CD4-positive, alpha-beta T cell treated with Interleukin-12 subunit alpha and Interleukin-12 subunit beta, for 1 hour (primary cell): ENCODE measurements at regions not wholly inside any gene's neighbourhood (a gene's known extent, or its start where the extent isn't known, plus 50 kb on each side); places are given as distances from the start of the nearest gene placed in this dataset.

Source experiments
- DNase-seq: peaks from one replicate; pipeline ENCODE4 v3.0.0-alpha.2; 2020

DNA sequence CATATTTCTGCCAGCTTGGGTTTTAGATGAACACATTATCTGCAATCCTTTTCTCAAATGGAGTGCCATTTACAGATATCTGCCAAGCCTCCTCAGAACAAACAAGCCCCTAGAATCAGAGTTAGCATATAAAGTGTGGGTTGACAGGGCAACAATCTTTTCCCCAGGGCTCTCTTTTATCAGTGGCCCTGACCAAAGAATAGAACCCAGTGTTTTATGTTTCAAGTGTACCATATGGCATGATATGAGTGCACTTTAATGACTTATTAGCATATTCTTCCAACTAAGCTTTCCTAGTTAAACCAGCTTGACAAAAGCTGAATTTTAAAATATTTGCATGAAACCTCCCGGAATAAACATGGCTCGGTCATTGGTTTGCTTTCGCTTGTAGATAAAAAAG is 57.3 kb downstream of the EVX1 start:
- no peak for DNase-seq

GRCh38 chr7:27300421-27300820 is 57.8 kb downstream of the EVX1 start:
- DNase-seq, result no peak

DNA sequence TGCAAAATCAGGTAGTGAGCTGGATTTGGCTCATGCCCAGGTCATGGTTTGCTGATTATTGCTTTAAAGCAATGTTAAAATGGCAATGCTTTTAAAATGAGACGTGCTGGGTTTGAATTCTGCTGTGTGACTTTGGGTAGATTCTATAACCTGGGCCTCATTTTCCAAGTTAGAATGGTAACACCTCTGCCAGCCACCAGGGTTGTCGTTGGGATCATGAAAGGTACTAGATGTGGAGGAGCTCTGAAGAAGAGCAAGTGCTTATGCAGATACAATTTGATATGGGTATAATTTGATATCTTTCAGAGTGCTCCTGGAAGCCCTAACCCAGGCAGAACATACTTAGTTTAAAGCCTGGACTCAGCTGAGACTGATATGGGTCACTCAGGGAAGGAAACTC is 60.0 kb downstream of the EVX1 start:
- DNase-seq, result no peak

- DNase-seq, result no peak
Observed at GRCh38 chr7:27303026-27303425, 60.4 kb downstream of the EVX1 start.

GRCh38 chr7:27305854-27306253 is 63.3 kb downstream of the EVX1 start:
- DNase-seq, result no peak

GRCh38 chr7:27312820-27313219 is 70.2 kb downstream of the EVX1 start:
- no peak for DNase-seq

DNA sequence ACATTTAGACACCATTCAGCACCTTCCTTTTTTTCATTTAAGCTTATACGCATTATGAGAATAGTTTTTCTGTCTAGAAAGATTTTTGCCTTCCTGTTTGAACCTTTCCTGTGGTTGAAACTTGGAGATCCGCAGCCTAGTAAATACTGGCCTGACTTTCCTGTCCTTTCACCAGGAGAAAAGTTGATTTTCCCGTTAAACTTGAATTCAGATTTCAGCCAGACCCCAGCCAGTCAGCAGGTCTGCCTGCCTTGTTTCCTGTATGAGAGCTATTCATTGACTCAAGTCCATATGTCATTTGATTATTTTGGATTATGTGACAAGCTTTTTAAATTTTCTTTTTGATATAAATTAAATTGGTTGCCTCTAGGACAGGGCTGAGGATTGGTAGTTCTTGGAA is 71.5 kb downstream of the EVX1 start:
- no peak for DNase-seq

DNA sequence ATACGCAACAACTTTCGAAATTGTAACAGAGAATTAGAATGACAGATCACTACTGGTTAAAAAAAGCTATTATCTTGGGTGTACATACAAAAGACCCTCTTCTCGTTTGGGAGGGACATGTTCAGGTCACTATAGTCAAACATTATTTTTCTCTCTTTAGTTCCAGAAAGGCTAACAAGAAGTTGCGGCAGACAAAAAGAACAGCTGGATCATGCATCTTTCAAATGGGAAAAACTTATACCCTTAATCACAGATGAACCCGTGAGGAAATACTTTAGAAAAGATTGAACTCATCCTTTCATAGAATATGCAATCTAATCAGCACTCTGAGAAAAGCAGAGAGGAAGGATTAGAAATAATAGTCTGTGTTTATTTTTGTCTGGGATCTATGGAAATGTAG is 72.5 kb downstream of the EVX1 start:
- DNase-seq, result no peak

- DNase-seq, result no peak
Observed at GRCh38 chr7:27316311-27316710, 73.7 kb downstream of the EVX1 start.

DNA sequence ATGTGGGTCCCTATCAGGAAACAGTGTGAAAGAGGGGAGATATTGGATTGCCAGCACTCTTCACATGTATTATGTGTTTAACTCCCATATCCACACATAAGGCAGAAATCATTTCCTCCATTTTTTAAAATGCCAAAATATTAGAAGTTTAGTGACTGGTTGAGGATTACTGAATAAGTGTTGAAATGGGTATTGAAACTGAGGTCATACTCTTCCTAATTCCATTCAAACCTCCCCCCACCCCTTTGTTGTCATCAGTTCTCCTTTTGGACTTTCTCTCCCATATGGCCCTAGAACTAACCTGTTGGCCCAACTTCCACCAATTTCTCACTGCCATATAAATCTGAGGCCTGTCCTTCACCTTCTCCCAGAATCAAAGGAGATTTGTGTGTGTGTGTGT is 81.6 kb downstream of the EVX1 start:
- DNase-seq, result no peak

DNA sequence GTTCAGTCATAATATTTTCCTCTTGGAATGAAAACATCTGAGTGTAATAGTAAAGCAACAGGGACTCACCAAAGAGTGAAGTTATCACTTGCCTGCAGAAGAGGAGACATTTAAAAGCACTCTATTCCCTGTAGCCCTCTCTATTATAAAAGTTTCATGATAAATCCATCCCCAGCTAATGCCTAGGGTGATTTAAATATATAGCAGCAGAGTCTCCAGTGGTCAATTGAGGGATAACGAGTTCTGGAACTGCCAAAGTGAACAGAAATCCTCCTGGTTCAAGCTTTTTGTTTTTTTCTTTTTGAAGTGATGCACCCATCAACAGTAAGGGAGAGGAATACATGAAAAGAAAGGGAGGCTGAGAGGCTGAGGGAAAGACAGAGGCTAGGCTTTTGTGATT is 87.3 kb downstream of the EVX1 start:
- no peak for DNase-seq

- peak; percentile 22 for DNase-seq
Observed at GRCh38 chr7:27339478-27339877, 96.9 kb downstream of the EVX1 start.

DNA sequence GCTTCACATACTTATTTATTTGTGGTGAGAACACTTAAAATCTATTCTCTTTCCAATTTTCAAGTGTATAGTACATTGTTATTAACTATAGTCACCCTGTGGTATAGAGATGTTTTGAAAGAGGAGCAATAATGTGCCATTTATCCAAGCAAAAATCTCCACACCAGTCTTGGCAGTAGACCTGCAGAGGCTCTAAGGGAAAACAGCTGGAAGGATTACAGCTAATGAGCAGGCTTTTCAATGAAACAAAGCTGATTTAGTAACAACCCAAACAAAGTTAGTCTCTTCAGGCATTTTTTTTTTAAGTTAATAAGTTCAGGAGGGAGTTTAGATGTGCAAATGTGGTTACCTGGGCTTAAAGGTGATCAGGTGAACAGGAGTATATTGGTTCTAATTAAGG is 101.9 kb downstream of the EVX1 start:
- no peak for DNase-seq

DNA sequence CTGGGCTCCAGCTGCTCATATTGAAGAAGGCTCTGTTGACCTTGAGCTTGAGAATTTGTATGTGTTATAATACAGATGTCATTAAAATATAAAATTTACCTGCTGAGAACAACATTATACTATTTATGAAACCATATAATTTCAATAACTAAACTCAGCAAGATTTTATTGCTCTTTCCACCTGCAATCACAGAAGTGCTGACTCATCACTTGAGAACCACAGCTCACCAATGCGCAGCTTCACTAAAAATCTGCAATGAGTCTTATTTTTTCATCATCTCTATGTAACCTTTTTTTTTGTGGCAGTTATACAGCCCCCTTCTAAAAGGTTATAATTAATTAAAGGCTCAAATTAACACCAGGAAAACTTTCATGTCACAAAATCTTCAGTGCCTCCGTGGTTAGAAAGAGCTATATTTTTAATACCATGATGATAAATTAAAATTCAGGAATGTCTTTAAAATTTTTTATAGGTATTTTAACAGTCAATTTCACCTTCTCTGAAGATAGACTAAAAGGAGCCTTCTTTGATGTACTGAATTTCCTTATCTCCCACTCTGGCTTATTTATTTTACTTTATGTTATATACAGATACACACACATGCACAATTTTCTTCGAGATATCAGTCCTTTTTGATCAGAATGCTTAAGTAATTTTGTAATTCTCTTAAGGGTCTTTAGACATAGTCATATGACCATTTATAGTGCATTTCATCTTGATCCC is 102.7 kb downstream of the EVX1 start:
- no peak for DNase-seq

DNA sequence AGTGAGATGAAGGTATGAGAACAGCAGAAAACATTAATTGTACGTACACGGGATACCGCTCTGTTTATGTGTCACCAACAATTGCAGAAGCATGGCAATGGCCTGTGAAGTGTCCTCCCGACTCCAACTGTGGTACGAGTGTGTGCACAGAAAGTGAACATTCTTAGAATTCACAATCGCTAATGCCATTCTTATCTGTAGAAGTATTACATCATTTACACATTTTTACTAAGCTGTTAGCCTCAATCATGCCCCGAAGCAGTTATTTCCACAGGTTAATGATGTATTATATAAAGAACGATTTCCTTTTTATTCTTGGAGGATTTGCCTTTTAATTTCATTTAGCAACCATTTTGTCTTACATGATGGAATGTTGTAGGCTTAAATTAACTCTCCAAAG is 103.4 kb downstream of the EVX1 start:
- no peak for DNase-seq

DNA sequence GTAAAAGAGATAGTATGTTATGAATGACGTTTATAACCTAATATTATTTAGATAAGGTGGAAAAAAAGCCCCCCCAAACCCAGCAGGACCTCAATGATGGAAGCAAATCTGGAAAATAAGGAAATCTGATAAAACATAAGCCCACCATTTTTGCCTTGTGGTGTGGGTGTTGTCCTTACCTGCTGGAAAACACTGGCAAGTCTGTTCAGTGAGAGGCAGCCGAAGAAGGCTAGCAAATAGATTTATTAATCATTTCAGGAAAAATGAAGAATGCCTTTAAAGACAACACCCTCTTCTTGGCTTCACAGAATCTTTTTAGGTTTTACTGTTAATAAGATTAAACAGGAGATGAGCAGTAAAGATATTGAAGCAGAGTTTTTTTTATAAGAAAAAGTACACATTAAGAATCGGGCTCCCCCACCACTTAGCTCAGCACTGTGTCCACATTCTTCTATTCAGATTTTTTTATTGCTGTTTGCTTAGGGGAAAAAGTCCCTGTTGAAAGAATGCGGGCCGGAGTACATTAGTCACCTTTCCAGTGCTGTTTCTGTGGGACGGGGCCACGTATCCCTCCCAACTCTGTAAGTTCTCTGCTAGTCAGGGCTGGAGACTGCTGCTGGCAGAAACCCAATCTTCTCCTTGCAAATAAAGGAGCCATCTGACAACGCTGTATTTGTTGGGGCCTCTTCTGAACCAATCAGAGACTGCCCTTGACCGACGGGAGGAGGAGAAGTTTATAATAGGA is 104.1 kb downstream of the EVX1 start:
- no peak for DNase-seq

GRCh38 chr7:27347276-27347640 is 104.7 kb downstream of the EVX1 start:
- DNase-seq, result no peak

GRCh38 chr7:27349621-27350020 is 107.0 kb downstream of the EVX1 start:
- DNase-seq, result no peak

DNA sequence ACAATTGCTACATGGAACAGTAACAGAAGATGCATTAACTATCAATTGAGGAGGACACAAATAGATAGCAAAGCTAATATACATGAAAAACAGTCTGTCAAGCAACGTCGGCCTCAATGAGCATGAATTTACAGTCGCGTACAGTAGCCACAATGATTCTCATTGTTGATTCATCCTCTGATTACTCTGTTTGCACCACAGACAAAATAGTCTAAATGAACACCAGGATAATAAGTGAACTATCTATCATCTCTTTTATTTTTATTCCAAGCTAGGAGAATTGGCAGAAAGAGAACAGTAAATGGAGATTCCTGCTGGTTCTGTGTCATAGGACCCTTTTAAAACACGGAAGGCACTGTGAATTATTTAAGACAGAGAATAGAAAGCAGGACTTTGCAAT is 108.5 kb downstream of the EVX1 start:
- no peak for DNase-seq

- DNase-seq, result no peak
Observed at GRCh38 chr7:27351786-27352185, 109.2 kb downstream of the EVX1 start.

DNA sequence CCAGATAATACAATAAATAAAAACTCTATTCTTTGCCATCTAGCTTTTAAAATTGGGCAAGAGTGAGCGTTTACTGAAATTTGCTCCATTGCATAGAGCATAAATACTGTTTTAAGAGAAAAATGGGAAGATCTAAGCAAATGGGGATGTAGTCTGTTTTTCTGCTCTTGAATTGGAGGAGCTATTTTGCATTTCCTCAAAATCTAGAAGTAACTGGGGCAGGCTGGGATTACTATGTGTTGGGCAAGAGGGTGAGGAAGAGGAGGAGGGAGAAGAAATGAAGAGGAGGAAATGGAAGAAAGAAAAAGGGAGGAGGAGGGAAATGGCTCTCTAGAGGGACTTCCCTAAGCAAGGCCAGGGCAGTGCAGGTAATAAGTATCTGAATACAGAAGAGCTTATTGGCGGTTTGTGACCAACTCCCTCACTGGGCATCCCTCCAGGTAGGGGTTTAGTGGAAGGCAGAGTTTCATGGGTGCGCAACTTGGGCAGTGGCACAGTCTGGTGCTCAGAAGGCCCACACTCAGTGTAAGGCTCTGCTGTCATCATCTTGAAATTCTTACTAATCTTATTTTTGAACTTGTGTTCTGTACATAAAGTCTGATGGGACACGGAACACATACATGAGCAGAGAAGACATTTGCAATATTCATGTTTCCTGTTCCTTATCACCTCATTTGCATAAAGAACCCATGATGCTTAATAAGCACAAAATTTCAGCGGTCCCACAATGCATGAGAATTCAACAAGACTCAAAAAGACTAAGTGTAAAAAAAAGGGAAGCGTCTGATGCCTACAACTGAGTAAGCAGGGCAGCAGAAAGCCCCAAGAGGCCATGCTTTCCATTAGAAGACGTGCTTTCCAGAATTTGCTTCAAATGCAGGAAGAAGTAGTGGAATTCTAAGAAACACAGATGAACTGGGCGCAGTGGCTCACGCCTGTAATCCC is 116.9 kb downstream of the EVX1 start:
- no peak for DNase-seq

- no peak for DNase-seq
Observed at GRCh38 chr7:27361522-27361921, 118.9 kb downstream of the EVX1 start.

DNA sequence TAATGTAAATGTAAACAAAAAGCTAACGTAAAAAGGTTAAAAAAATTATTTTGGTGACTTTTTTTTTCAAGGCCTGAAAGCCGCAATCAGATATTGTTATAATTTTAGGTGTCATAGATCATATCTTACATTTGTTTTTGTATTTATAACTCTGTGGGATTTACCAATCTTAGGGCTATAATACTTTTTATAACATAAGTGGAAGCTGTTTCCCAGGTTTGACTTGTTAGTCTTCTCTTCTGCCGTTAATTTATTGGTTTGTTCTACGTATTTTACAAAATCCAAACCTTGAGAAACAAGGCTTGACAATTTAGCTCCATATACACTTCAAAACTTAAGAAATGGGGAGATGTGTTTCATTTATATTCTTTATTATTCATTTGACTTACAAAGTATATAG is 119.4 kb downstream of the EVX1 start:
- DNase-seq, result no peak

- no peak for DNase-seq
Observed at GRCh38 chr7:27364344-27364758, 121.7 kb downstream of the EVX1 start.
